Muscle of arm (tissue), 1 donor: ENCODE measurements at regions not wholly inside any gene's neighbourhood (a gene's known extent, or its start where the extent isn't known, plus 50 kb on each side); places are given as distances from the start of the nearest gene placed in this dataset.
A peak's percentile ranks its signal among the peaks of the same experiment; 100 is the strongest.

Experiments used
- DNase-seq: peaks from one replicate; pipeline ENCODE4 v3.0.0-alpha.2; 2013

DNA sequence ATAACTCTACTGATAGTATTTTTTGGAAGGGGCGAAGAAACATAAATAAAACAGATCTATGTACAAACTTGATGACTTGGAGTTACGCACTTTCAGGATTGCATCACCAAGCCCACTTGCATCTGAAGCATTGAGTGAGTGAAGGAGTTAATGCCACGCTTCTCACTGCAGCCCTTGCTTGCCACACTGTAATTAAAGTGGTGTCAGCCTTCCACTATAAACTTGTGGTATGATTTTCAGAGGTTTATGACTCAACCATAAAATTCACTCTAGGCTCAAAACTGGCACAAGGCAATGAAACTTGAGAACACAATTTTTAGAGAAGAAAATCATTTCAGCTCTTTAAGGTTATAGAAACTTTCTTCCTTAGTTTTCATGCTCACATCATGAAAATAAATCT, 93.9 kb upstream of the PRMT6 start:
- DNase-seq = no peak

DNA sequence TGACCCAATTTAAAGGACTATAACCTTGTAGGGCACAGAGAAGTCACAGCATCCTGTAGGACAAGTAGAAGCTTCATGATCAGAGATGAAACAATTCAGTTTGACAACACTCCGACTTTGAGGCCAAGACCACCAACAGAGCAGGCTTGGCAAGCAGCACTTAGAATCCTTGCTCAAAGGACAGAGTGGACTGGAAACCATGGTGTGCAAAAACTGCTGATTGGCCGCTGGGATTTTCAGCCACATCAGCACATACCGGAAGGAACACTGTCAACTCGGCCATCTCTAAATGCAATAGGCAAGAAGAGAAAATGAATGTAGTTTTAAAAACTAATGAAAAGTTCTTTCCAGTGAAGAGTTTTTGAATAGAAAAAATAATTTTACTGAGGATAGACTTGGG, 92.0 kb upstream of the PRMT6 start:
- no peak for DNase-seq

DNA sequence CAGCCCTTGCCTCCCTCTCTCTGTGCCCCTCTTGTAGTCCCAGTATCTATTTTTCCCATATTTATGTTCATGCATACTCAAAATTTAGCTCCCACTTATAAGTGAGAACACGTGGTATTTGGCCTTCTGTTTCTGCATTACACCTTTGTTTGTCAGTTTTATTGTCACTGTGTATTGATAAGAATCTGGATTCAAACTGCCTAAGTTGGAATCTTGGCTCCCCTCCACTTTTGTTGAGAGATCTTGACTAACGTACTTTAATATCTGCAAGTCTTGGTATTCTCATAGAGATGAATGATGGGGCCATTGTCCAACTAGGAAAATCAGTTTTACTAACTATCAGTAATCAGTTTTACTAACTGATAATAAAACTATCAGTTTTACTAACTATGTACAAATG, 87.8 kb upstream of the PRMT6 start:
- DNase-seq = no peak

DNA sequence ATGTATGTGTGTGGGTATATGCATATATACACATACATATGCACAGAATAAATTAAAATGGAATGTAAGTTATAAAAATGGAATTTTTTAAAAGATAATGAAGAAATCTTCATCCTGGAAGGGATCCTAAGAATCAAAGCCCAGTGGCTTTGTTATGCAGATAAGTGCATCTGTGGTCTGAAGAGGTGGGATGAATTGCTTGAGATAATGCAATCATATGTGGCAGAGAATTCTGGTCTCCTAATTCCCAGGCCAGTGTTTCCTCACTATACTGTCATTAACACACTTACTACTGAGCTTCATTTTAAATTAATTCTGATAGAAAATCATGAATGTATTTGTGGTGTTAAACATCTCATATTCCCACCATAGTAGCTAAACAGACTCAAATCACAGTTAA, 86.7 kb upstream of the PRMT6 start:
- DNase-seq = no peak

DNA sequence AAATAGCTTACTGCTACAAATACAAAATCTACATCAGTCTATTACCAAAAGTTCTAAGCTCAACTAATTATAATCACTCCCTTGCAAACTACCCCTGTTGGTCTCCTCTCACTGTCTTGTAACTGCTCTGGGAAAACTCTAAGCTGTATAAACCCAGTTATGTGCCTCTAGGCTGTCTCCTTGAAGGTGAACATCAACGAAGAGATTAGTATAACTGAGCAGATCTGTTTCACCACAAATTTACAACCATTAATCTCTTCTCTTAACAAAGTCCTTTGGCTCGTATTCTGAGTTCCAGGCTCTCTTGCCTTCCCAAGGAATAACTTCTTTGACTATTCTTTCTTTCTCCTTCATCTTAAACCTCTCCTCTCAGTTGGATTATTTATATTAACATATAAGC, 84.4 kb upstream of the PRMT6 start:
- no peak for DNase-seq

DNA sequence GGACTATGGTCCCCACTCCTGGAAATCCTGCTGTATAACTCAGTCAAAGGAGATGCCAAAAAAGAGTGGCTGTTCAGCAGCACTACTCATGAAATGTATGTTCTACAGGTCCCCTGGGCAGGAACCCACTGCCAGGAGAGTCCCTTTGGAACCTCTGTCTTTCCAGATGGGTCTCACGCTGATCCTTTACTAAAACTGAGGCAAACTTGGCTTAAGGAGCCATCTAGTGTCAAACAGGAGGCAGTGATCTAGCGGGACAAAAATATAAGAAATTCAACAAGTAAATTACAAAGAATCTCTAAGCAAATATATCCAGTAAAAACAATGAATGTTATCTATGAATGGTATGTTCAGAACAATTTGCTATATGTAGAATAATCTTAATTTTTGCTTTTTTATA, 80.5 kb upstream of the PRMT6 start:
- no peak for DNase-seq

DNA sequence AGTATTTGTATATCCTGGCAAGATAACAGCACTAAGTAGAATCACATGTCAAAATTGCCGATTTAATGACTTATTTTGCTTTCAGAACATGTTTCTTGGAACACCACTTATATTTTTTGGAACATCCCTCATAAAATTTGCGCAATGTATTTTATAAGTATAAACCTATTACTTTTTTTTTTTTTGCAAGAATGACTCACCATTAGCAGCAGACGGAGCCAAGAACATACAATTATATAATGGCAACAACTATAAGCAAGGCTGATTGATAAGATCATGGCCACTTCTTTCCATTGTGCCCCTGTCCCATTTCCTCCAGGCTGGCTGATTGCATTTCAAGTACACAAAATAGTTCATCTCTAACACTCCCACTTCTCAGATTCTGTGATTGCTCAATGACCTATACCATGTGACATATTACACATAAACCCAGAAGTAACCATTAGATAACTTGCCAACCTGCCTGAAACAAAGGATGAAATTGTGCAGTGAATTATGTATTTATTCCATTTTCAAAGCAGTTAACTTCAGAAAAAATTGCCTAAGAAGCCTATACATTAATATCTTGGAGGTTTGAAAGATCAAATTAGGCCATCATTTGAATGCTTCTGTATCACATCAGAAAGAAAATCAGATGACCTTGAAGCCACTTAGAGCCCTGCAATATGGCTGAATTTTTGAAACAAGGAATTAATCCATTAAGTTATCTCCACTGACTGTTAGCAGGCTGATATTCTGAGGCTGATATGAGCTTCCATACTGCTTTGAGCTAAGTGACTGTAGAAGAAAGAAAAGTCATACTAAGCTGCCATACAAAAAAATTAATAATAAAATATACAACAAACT, 77.8 kb upstream of the PRMT6 start:
- peak; percentile 64 for DNase-seq

DNA sequence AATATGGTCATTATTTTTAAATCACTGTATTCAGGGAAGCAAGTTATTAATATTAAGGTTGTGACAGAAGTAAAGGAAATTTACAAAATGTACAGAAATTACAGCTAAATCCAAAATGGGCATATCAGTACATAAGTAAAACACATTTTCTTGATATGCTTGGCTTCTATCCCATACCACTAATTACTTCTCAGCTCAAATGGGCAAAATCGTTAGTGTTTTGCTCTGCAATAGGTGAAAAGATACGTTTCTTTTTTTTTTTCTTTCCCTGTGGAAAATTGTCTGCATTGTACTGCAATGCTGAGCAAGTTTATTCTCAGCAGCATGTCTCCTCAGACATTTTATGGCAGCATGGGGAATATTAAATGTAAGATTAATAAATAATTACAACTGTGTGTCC, 77.1 kb upstream of the PRMT6 start:
- DNase-seq = no peak

DNA sequence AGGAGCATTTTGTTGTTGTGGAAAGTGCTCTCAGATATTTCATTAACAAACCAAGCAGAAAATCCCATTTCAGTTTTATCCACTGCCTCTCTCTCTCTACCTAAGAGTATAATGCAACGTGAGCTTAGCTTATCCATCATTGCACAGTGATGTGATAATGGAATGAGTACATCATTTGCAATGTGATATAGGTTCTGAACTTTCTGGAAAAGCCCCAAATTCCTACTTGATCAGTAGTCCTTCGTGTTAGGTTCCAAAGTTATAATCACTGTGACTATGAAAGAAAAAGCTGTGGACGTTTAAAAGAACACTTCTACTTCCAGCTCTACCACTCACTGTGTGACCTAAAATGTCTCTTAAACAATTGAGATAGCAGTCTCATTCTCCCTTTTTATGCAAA, 76.4 kb upstream of the PRMT6 start:
- no peak for DNase-seq

DNA sequence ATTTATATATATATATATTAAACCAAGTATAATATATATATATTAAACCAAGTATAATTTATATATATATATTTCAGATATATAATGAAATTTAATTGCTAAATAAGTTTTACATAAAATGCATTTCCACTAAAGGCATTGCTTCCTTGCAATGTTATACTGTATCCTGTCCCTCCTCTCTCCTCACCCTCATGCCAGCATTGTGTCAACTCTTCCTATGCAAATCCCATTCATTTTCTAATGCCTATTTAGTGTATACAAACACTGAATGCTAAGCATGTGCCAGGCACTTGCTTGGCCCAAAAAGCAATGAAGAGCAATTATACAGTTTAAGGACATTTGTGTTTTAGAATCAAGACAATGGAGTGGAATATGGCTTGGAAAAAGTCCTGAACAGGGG, 71.7 kb upstream of the PRMT6 start:
- no peak for DNase-seq

DNA sequence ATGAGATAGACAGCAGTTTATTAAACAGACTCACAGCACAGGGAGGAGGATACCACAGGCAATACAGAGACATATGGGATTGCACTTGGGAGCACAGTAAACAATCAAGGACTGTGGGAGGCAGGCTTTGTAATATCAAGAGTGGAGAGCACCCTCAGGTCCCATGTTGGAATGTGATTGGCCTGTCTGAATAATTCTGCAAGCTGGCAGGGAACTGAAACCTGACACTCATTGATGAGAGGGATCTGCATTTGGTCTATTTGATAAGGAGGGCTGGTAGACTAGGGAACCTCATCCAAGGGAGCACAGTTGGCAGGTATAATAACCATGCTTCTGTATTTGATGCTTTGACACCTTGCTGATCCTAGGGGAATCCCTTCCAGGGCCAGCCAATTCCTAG, 69.9 kb upstream of the PRMT6 start:
- no peak for DNase-seq

DNA sequence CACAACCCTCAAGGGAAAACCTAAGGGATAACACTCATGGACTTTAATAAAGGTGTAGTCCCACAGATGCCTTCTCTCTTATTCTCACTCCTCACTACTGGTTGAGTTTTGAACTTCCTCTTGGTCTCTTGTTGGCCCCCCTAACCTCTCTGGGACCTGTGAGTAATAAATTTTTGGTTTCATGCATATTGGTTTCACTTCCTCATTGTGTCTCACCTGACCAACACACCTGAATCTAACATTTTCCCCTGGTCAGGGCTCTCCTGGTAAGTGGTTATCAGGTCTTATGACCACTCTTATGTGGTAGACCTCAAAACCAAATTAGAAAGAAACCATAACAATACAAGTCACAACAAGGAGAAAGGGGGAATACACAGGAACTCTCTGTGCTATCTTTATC, 60.5 kb upstream of the PRMT6 start:
- DNase-seq = no peak

DNA sequence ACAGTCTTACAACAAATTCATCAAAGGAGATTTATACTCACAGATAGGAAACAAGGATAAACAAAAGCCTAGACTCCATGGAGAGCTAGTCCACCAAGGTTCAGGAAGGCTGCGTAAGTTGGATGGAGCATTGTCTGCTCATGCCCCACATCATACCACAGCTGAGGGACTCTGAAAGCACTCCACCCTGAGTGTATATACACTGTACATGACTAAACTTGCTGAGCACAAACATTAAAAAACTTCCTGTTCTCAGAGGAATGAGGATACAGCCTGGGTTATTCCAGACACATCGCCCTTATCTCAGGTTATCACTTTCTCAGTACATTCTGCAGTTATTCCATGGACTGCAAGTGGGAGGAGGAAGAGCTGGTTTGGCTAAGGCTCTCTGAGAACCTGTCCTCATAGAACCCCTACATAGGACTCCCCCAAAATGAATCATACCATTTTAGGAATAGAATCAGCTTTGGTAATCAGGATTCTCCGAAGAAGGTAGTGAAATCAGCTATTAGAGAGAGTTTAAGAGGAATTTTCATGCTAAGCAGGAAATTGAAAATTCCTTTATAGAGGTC, 58.0 kb upstream of the PRMT6 start:
- DNase-seq = no peak

DNA sequence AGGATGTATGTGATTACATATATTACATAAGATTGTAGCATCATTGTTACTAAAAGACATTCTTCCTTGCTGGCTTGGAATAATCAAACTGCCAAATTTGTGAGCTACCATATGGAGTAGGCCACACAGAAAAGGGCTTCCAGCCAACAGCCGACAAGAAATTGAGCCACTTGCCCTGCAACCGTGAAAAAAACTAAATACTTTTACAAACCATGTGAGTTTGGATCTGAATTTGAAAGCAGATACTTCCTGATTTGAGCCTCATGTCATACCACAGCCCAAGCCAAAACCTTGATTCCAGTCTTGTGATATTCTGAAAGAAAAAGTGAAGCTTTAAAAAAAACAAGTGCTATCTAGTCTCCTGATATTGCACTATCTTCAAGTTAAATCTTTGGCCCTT, 55.6 kb upstream of the PRMT6 start:
- DNase-seq = no peak

DNA sequence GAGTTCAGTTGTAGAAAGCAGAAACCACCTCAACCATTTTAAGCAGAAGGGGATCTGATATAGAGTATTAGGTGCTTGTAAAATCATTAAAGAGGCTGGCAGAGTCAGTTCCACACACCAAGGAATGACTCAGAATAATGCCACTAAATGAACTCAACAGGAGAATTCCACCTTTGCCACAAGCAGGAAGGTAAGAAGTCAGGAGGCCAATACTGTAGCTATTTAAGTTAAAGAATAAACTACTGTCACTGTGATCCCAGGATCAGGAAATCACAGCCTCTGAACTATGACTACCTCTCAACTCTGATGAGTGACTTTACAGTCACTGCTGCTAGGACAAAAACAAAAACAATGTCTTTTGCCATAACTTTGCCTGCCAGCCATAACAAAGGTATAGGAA, 52.5 kb upstream of the PRMT6 start:
- DNase-seq = no peak

DNA sequence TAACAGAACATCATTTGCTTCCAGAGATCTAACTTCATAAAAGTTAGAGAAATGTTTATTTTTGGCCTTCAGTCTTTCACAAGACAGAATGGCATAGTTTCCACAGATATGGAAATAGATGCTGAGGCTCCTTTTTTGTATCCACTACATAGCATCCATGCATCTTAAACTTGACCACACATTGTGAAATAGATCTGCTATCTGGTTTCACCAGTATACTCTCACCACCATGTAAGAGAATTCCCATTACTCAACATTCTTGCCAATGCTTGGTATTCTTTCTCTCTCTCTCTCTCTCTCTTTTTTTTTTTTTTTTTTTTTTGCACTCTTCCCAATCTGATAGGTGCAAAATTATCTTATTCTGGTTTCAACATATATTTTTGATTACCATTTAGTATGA, 52.1 kb upstream of the PRMT6 start:
- DNase-seq = no peak
